ENCODE measurements at regions not wholly inside any gene's neighbourhood (a gene's known extent, or its start where the extent isn't known, plus 50 kb on each side); places are given as distances from the start of the nearest gene placed in this dataset.

DNA sequence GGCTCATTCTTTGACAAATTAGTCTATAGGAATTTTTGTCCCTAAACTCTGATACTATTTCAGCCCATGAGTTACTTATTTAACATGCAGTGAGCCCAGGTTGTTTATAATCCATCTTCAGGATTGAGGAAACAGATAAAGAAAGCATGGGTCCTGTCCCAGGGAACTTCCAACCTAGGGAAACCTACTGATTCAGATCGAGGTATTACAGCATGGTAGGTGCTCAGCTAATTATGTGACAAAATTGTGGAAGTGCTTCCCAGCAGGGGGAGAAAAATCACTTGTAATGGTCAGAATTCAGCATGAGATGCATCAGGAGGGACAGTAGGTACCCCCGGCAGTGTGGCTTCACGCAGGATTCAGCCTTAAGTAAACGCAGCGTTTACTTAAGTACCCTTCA lies 171.3 kb downstream of the NUFIP1 start:
- H3K4me1 ChIP-seq (ENCODE audit: control insufficient read depth in 4 of 4, insufficient read depth in 4 of 4, low read length in 3 of 4): no peaks in the 10 kb centered on the region
- H3K4me3 ChIP-seq (ENCODE audit: low read depth in 1 of 3, low read length in 3 of 3): no peak overlapping the region
- no peaks in the 10 kb centered on the region for H3K36me3 ChIP-seq (ENCODE audit: control insufficient read depth in 4 of 4, insufficient read depth in 3 of 4, low read depth in 1 of 4, low read length in 3 of 4)
- no peaks in the 10 kb centered on the region for H3K9me3 ChIP-seq (ENCODE audit: control insufficient read depth in 4 of 4, low read length in 3 of 4)
- no peak overlapping the region for H3K9ac ChIP-seq (ENCODE audit: low read depth in 1 of 2, low read length in 2 of 2)
- no peaks in the 10 kb centered on the region for H3K27me3 ChIP-seq (ENCODE audit: control insufficient read depth in 4 of 4, insufficient read depth in 4 of 4, low read length in 3 of 4)
- DNase-seq (ENCODE audit: low spot score): no peak
- TF ChIP-seq HNF4A (conservative IDR thresholded peaks at IDR 0.05) (no peak), RXRA (IDR thresholded peaks at IDR 0.05) (no peak), NR2F2 (IDR thresholded peaks at IDR 0.05) (no peak), GABPA (IDR thresholded peaks at IDR 0.05 in 1 of 2, conservative IDR thresholded peaks at IDR 0.05 in 1 of 2) (no peak), EGR1 (IDR thresholded peaks at IDR 0.05; ENCODE audit: low read depth in 2 of 2) (no peak), YY1 (IDR thresholded peaks at IDR 0.05) (no peak), RAD21 (IDR thresholded peaks at IDR 0.05) (no peak), SP1 (IDR thresholded peaks at IDR 0.05) (no peak), TAF1 (conservative IDR thresholded peaks at IDR 0.05) (no peak), FOXA2 (IDR thresholded peaks at IDR 0.05) (no peak)
- TF ChIP-seq, protein P1, sequence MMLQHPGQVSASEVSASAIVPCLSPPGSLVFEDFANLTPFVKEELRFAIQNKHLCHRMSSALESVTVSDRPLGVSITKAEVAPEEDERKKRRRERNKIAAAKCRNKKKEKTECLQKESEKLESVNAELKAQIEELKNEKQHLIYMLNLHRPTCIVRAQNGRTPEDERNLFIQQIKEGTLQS (IDR thresholded peaks at IDR 0.05): no peak
- TF ChIP-seq, protein P2, sequence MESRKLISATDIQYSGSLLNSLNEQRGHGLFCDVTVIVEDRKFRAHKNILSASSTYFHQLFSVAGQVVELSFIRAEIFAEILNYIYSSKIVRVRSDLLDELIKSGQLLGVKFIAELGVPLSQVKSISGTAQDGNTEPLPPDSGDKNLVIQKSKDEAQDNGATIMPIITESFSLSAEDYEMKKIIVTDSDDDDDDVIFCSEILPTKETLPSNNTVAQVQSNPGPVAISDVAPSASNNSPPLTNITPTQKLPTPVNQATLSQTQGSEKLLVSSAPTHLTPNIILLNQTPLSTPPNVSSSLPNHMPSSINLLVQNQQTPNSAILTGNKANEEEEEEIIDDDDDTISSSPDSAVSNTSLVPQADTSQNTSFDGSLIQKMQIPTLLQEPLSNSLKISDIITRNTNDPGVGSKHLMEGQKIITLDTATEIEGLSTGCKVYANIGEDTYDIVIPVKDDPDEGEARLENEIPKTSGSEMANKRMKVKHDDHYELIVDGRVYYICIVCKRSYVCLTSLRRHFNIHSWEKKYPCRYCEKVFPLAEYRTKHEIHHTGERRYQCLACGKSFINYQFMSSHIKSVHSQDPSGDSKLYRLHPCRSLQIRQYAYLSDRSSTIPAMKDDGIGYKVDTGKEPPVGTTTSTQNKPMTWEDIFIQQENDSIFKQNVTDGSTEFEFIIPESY (IDR thresholded peaks at IDR 0.05): no peak
- TF ChIP-seq, protein P3, sequence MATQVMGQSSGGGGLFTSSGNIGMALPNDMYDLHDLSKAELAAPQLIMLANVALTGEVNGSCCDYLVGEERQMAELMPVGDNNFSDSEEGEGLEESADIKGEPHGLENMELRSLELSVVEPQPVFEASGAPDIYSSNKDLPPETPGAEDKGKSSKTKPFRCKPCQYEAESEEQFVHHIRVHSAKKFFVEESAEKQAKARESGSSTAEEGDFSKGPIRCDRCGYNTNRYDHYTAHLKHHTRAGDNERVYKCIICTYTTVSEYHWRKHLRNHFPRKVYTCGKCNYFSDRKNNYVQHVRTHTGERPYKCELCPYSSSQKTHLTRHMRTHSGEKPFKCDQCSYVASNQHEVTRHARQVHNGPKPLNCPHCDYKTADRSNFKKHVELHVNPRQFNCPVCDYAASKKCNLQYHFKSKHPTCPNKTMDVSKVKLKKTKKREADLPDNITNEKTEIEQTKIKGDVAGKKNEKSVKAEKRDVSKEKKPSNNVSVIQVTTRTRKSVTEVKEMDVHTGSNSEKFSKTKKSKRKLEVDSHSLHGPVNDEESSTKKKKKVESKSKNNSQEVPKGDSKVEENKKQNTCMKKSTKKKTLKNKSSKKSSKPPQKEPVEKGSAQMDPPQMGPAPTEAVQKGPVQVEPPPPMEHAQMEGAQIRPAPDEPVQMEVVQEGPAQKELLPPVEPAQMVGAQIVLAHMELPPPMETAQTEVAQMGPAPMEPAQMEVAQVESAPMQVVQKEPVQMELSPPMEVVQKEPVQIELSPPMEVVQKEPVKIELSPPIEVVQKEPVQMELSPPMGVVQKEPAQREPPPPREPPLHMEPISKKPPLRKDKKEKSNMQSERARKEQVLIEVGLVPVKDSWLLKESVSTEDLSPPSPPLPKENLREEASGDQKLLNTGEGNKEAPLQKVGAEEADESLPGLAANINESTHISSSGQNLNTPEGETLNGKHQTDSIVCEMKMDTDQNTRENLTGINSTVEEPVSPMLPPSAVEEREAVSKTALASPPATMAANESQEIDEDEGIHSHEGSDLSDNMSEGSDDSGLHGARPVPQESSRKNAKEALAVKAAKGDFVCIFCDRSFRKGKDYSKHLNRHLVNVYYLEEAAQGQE (IDR thresholded peaks at IDR 0.05): no peak
- no peak overlapping the region for H3K27ac ChIP-seq (ENCODE audit: low read depth in 1 of 2, low read length in 2 of 2)
- 75% methylated on average over 5 of the region's 5 CpGs for WGBS

DNA sequence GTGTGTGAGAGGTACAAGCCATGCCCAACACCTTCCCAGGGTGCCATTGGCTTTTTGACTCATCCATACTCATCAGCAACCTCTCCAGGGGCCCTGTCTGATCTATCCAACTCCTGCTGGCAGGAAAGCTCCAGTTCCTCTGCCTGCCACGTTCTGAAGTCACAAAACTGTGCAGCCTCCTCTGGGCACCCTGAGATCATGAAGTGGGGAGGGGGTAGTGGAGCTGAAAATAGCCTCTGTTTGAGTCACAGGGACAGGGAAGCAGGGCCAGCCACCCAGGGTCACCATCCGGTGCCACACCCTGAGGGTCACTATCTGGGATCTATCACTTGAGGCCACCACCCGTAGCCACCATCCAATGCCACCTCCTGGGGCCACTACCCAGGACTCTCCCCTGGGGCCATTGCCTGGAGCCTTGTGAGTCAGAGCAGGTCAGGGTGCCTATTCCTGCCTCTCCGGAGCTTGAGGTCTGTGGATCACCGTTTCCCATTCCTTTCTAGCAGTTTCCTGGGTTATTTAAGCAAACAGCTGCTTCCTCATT lies 172.1 kb downstream of the NUFIP1 start:
- no peaks in the 10 kb centered on the region for H3K9me3 ChIP-seq (ENCODE audit: control insufficient read depth in 4 of 4, low read length in 3 of 4)
- no peaks in the 10 kb centered on the region for H3K4me1 ChIP-seq (ENCODE audit: control insufficient read depth in 4 of 4, insufficient read depth in 4 of 4, low read length in 3 of 4)
- DNase-seq (ENCODE audit: low spot score): no peak
- no peaks in the 10 kb centered on the region for H3K36me3 ChIP-seq (ENCODE audit: control insufficient read depth in 4 of 4, insufficient read depth in 3 of 4, low read depth in 1 of 4, low read length in 3 of 4)
- WGBS: 75% methylated on average over 5 of the region's 5 CpGs
- H3K4me3 ChIP-seq (ENCODE audit: low read depth in 1 of 3, low read length in 3 of 3): no peak overlapping the region
- H3K9ac ChIP-seq (ENCODE audit: low read depth in 1 of 2, low read length in 2 of 2): no peak overlapping the region
- no peaks in the 10 kb centered on the region for H3K27me3 ChIP-seq (ENCODE audit: control insufficient read depth in 4 of 4, insufficient read depth in 4 of 4, low read length in 3 of 4)
- no peak for TF ChIP-seq FOXA2 (IDR thresholded peaks at IDR 0.05)
- TF ChIP-seq, protein P1 (IDR thresholded peaks at IDR 0.05): no peak
- TF ChIP-seq, protein P4, sequence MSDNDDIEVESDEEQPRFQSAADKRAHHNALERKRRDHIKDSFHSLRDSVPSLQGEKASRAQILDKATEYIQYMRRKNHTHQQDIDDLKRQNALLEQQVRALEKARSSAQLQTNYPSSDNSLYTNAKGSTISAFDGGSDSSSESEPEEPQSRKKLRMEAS (IDR thresholded peaks at IDR 0.05): no peak
- no peak for TF ChIP-seq NR2F2 (IDR thresholded peaks at IDR 0.05)
- TF ChIP-seq, protein P5, sequence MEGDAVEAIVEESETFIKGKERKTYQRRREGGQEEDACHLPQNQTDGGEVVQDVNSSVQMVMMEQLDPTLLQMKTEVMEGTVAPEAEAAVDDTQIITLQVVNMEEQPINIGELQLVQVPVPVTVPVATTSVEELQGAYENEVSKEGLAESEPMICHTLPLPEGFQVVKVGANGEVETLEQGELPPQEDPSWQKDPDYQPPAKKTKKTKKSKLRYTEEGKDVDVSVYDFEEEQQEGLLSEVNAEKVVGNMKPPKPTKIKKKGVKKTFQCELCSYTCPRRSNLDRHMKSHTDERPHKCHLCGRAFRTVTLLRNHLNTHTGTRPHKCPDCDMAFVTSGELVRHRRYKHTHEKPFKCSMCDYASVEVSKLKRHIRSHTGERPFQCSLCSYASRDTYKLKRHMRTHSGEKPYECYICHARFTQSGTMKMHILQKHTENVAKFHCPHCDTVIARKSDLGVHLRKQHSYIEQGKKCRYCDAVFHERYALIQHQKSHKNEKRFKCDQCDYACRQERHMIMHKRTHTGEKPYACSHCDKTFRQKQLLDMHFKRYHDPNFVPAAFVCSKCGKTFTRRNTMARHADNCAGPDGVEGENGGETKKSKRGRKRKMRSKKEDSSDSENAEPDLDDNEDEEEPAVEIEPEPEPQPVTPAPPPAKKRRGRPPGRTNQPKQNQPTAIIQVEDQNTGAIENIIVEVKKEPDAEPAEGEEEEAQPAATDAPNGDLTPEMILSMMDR (IDR thresholded peaks at IDR 0.05; ENCODE audit: low read depth, low read length, missing input control): no peak
- TF ChIP-seq HNF4A (conservative IDR thresholded peaks at IDR 0.05): no peak
- no peak overlapping the region for H3K27ac ChIP-seq (ENCODE audit: low read depth in 1 of 2, low read length in 2 of 2)

Measured in liver (tissue), 8 donors.